ENCODE measurements at regions not wholly inside any gene's neighbourhood (a gene's known extent, or its start where the extent isn't known, plus 50 kb on each side); places are given as distances from the start of the nearest gene placed in this dataset.

- no peak for TF ChIP-seq ZNF473 (tag by site-specific recombination; IDR thresholded peaks at IDR 0.05)
- no peak for TF ChIP-seq ZNF549 (tag by site-specific recombination; IDR thresholded peaks at IDR 0.05)
Observed at GRCh38 chr20:16955462-16955861, 207.3 kb downstream of the OTOR start (continued).

GRCh38 chr20:16955971-16956370, 207.8 kb downstream of the OTOR start:
- Histone ChIP-seq H3K36me3 (ENCODE audit: control insufficient read depth in 2 of 2, insufficient read depth in 1 of 2, low read length in 2 of 2) (no peaks in the 10 kb centered on the region), H3K9me3 (ENCODE audit: control insufficient read depth, insufficient read depth, low read depth, low read length) (no peaks in the 10 kb centered on the region), H3K27ac (ENCODE audit: extremely low read depth, low read depth, low read length) (no peak overlapping the region), H3K4me3 (ENCODE audit: low read depth, low read length) (no peak overlapping the region), H3K4me1 (ENCODE audit: control insufficient read depth, insufficient read depth, low read length) (no peaks in the 10 kb centered on the region)
- ChIA-PET CTCF (interaction anchor here (0.6 to 0.7 kb wide), 2 partner anchors 8 to 141 kb away, joined by 3 read pairs; no protein-coding TSS in a partner anchor), POLR2A (no interaction called here)
- TF ChIP-seq ZNF768 (tag by site-specific recombination; IDR thresholded peaks at IDR 0.05) (no peak), RBAK (tag by site-specific recombination; IDR thresholded peaks at IDR 0.05) (no peak), ZNF223 (tag by site-specific recombination; IDR thresholded peaks at IDR 0.05) (no peak), ZNF174 (tag by site-specific recombination; IDR thresholded peaks at IDR 0.05) (no peak), ZNF335 (tag by site-specific recombination; conservative IDR thresholded peaks at IDR 0.05) (no peak)

- ChIA-PET POLR2A (no interaction called here), CTCF (interaction anchor here (0.8 kb wide), 1 partner anchor 35 kb away, joined by 3 read pairs; no protein-coding TSS in a partner anchor)
- Histone ChIP-seq H3K27ac (ENCODE audit: extremely low read depth, low read depth, low read length) (no peak overlapping the region), H3K9me3 (ENCODE audit: control insufficient read depth, insufficient read depth, low read depth, low read length) (no peaks in the 10 kb centered on the region), H3K4me1 (ENCODE audit: control insufficient read depth, insufficient read depth, low read length) (no peaks in the 10 kb centered on the region), H3K36me3 (ENCODE audit: control insufficient read depth in 2 of 2, insufficient read depth in 1 of 2, low read length in 2 of 2) (no peaks in the 10 kb centered on the region), H3K4me3 (ENCODE audit: low read depth, low read length) (no peak overlapping the region)
- no peak for TF ChIP-seq RBAK (tag by site-specific recombination; IDR thresholded peaks at IDR 0.05)
Observed at GRCh38 chr20:16965401-16965800, 217.2 kb downstream of the OTOR start.

- Histone ChIP-seq H3K4me1 (ENCODE audit: control insufficient read depth, insufficient read depth, low read length) (no peaks in the 10 kb centered on the region), H3K4me3 (ENCODE audit: low read depth, low read length) (no peak overlapping the region), H3K27ac (ENCODE audit: extremely low read depth, low read depth, low read length) (no peak overlapping the region), H3K36me3 (ENCODE audit: control insufficient read depth in 2 of 2, insufficient read depth in 1 of 2, low read length in 2 of 2) (no peaks in the 10 kb centered on the region), H3K9me3 (ENCODE audit: control insufficient read depth, insufficient read depth, low read depth, low read length) (no peaks in the 10 kb centered on the region)
- ChIA-PET POLR2A (interaction anchor here (0.7 kb wide), 1 partner anchor 16 kb away, joined by 3 read pairs; no protein-coding TSS in a partner anchor), CTCF (interaction anchor here (0.5 to 0.8 kb wide), 2 partner anchors 24 to 36 kb away, joined by 3 read pairs; no protein-coding TSS in a partner anchor)
- TF ChIP-seq ZSCAN4 (tag by site-specific recombination; IDR thresholded peaks at IDR 0.05) (no peak), ZNF610 (tag by site-specific recombination; IDR thresholded peaks at IDR 0.05; ENCODE audit: borderline replicate concordance) (no peak), GLIS2 (tag by site-specific recombination; IDR thresholded peaks at IDR 0.05) (no peak), ZNF280D (tag by site-specific recombination; IDR thresholded peaks at IDR 0.05) (no peak), ZNF501 (tag by site-specific recombination; IDR thresholded peaks at IDR 0.05) (no peak), ZFP41 (tag by site-specific recombination; IDR thresholded peaks at IDR 0.05; ENCODE audit: borderline replicate concordance) (no peak), ZNF837 (tag by site-specific recombination; IDR thresholded peaks at IDR 0.05) (no peak), ZBTB49 (tag by site-specific recombination; IDR thresholded peaks at IDR 0.05; ENCODE audit: low read depth) (no peak), ZBTB11 (tag by site-specific recombination; conservative IDR thresholded peaks at IDR 0.05; ENCODE audit: low read depth) (no peak), ZNF473 (tag by site-specific recombination; IDR thresholded peaks at IDR 0.05) (no peak), ZBTB8A (tag by site-specific recombination; IDR thresholded peaks at IDR 0.05) (no peak)
Observed at GRCh38 chr20:16966276-16966880, 218.2 kb downstream of the OTOR start.

All from HEK293 (cell line).